Gastroesophageal sphincter (tissue), 4 donors: ENCODE measurements at regions not wholly inside any gene's neighbourhood (a gene's known extent, or its start where the extent isn't known, plus 50 kb on each side); places are given as distances from the start of the nearest gene placed in this dataset.

Experiments
- ATAC-seq: fragments of 150-250 bp; one replicate; pipeline ENCODE4 v1.9.1; 2016; ENCODE audit warnings: mild to moderate bottlenecking, moderate library complexity
- H3K27ac ChIP-seq, 4 donors: fragments of 200-600 bp; sonication (generic) in 3 of 4; 1 replicate in 3 of 4; 2 replicates in 1 of 4; pipeline ENCODE4 v1.5.1; 2016 to 2019
- H3K27me3 ChIP-seq: fragments of 200-600 bp; sonication (generic); one replicate; pipeline ENCODE4 v1.5.1; 2019
- H3K36me3 ChIP-seq, 2 donors: fragments of 200-600 bp; sonication (generic); one replicate each; pipeline ENCODE4 v1.5.1; 2019; ENCODE audit warnings: control low read depth in 1 of 2
- H3K4me1 ChIP-seq, 3 donors: fragments of 200-600 bp; sonication (generic); 1 replicate in 2 of 3; 2 replicates in 1 of 3; pipeline ENCODE4 v1.5.1; 2016 to 2019; ENCODE audit warnings: control low read depth in 2 of 3
- H3K4me3 ChIP-seq, 2 donors: fragments of 200-600 bp; sonication (generic); one replicate each; pipeline ENCODE4 v1.5.1; 2019; ENCODE audit warnings: mild to moderate bottlenecking in 1 of 2, moderate library complexity in 1 of 2
- H3K9me3 ChIP-seq, 3 donors: fragments of 200-600 bp; sonication (generic); one replicate each; pipeline ENCODE4 v1.5.1; 2017 to 2019; ENCODE audit warnings: control low read depth in 2 of 3
- EP300 ChIP-seq: sonication (generic); formaldehyde crosslinking; IDR thresholded peaks from one replicate; pipeline ENCODE4 v1.6.1; 2017; ENCODE audit warnings: antibody characterized with exemption, mild to moderate bottlenecking
- POLR2A ChIP-seq, 2 donors: fragments of 450-650 bp; IDR thresholded peaks; one replicate each; pipeline ENCODE4 v1.6.1; 2017; ENCODE audit warnings: antibody characterized with exemption in 2 of 2, mild to moderate bottlenecking in 2 of 2, moderate library complexity in 1 of 2
- POLR2AphosphoS5 ChIP-seq: sonication (generic); formaldehyde crosslinking; IDR thresholded peaks from one replicate; pipeline ENCODE4 v1.6.1; 2017; ENCODE audit warnings: antibody characterized with exemption
- whole genome bisulfite sequencing, 2 donors: methylation state at CpG; one replicate each; pipeline ENCODE4 v1.1.5; 2018; ENCODE audit warnings: low coverage in 1 of 2; 5-methylcytosine and 5-hydroxymethylcytosine counted together
- TF ChIP-seq, protein P1 (sequence below), 4 experiments: fragments of 200-600 bp in 2 of 4; fragments of 450-650 bp in 2 of 4; sonication (generic) in 1 of 4; IDR thresholded peaks; one replicate each; pipeline ENCODE4 v1.5.1; 2017 to 2019; ENCODE audit warnings: antibody characterized with exemption in 4 of 4, mild to moderate bottlenecking in 2 of 4, moderate library complexity in 2 of 4

DNA sequence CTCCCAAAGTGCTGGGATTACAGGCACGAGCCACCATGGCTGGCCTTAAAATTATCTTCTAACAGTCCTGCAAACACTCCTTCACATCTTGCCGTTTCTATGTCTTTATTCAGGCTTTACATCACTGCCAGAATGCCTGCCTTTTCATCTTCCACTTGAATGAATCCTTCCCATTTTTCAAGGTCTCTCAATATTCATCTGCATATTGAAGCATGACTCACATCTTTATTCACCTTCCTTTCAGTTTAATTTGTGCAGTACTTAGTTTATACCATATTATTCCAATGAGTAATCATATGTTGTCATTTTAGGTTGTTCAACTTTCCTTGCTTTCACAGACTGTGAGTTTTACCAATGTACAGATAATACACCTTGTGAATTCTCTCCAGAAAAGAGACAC, 510.1 kb upstream of the PIK3C3 start:
- H3K4me3 ChIP-seq = no peak overlapping the region
- H3K36me3 ChIP-seq = no peaks in the 10 kb centered on the region
- no peaks in the 10 kb centered on the region for H3K27me3 ChIP-seq
- H3K9me3 ChIP-seq = peaks cover 0 to under 1% (median 0%) of the 10 kb centered on the region in 3 donors
- TF ChIP-seq POLR2AphosphoS5 (no peak), POLR2A (IDR thresholded peaks at IDR 0.05) (no peak), EP300 (no peak)
- TF ChIP-seq, protein P1, sequence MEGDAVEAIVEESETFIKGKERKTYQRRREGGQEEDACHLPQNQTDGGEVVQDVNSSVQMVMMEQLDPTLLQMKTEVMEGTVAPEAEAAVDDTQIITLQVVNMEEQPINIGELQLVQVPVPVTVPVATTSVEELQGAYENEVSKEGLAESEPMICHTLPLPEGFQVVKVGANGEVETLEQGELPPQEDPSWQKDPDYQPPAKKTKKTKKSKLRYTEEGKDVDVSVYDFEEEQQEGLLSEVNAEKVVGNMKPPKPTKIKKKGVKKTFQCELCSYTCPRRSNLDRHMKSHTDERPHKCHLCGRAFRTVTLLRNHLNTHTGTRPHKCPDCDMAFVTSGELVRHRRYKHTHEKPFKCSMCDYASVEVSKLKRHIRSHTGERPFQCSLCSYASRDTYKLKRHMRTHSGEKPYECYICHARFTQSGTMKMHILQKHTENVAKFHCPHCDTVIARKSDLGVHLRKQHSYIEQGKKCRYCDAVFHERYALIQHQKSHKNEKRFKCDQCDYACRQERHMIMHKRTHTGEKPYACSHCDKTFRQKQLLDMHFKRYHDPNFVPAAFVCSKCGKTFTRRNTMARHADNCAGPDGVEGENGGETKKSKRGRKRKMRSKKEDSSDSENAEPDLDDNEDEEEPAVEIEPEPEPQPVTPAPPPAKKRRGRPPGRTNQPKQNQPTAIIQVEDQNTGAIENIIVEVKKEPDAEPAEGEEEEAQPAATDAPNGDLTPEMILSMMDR (IDR thresholded peaks at IDR 0.05) = no peak
- H3K4me1 ChIP-seq = no peaks in the 10 kb centered on the region
- 60 to 67% methylated on average over 1 to 2 of the region's 2 CpGs for WGBS, 2 donors
- no peak for ATAC-seq
- no peak overlapping the region for H3K27ac ChIP-seq

DNA sequence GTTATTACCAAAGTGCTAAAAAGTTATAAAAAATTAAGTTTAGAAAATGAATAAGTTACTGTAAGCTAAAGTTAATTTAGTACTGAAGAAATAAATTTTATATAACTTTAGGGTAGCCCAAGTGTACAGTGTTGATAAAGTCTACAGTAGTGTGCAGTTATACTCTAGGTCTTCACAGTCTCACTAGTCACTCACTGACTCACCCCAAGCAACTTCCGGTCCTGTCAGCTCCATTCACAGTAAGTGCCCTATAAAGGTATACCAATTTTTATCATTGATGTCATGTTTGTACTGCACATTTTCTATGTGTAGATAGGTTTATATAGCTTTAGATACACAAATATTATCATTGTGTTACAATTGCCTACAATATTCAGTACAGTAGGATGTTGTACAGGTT, 518.3 kb upstream of the PIK3C3 start:
- ATAC-seq = no peak
- 94 to 100% methylated on average over 1 of the region's 1 CpG for WGBS, 2 donors
- Histone ChIP-seq H3K9me3 (peaks cover 0 to 8% (median 0%) of the 10 kb centered on the region in 3 donors), H3K4me3 (no peak overlapping the region), H3K36me3 (no peaks in the 10 kb centered on the region), H3K4me1 (no peaks in the 10 kb centered on the region), H3K27me3 (no peaks in the 10 kb centered on the region), H3K27ac (no peak overlapping the region)
- TF ChIP-seq POLR2AphosphoS5 = no peak
- no peak for TF ChIP-seq POLR2A (IDR thresholded peaks at IDR 0.05)
- TF ChIP-seq EP300 = no peak
- TF ChIP-seq, protein P1 (IDR thresholded peaks at IDR 0.05) = no peak

DNA sequence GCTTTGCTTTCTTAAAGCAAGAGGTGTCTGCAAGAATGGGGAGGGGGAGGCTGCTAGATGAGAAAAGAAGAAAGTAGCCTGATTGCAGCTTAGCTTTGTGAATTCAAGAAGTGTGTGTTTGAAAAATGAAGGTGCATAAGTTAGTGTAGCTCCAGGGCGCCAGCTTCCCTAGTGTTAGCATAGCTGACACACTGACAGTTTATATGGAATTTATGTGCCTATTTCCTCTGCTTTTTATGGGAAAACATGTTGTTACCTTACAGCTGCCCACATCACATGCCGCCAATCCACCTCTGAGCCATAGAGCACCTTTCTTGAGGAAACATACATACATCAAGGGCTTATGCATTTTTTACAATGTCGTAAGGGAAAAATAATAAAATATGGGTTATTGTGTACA, 536.4 kb upstream of the PIK3C3 start:
- Histone ChIP-seq H3K36me3 (no peaks in the 10 kb centered on the region), H3K4me3 (no peak overlapping the region), H3K4me1 (no peaks in the 10 kb centered on the region), H3K27ac (no peak overlapping the region), H3K27me3 (no peaks in the 10 kb centered on the region), H3K9me3 (no peaks in the 10 kb centered on the region)
- TF ChIP-seq POLR2AphosphoS5 (no peak), POLR2A (IDR thresholded peaks at IDR 0.05) (no peak), EP300 (no peak)
- TF ChIP-seq, protein P1 (IDR thresholded peaks at IDR 0.05) = no peak
- WGBS, 2 donors = 83 to 86% methylated on average over 3 of the region's 3 CpGs
- ATAC-seq = no peak

DNA sequence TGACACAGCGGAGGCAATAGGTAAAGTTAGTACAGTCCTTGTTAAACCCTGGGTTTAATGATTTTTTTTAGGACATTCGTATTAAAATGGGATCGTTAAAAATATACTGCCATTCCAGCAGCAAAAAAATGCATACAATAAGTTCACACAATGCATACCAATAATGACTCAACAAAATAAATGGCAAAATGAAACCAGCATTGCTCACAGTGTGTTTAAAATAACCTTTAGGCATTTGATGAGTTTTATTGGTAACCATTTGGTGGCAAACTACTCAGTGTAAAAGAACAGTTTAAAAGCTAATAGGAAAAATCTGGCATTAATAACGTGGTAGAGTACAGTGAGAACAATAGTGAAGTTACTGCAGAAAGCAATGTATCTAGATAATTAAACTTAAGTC, 539.0 kb upstream of the PIK3C3 start:
- Histone ChIP-seq H3K27me3 (no peaks in the 10 kb centered on the region), H3K36me3 (no peaks in the 10 kb centered on the region), H3K4me3 (no peak overlapping the region), H3K4me1 (no peaks in the 10 kb centered on the region), H3K9me3 (no peaks in the 10 kb centered on the region), H3K27ac (no peak overlapping the region)
- TF ChIP-seq, protein P1 (IDR thresholded peaks at IDR 0.05) = no peak
- no peak for TF ChIP-seq POLR2AphosphoS5
- no peak for TF ChIP-seq POLR2A (IDR thresholded peaks at IDR 0.05)
- no peak for TF ChIP-seq EP300
- 71 to 80% methylated on average over 4 of the region's 4 CpGs for WGBS, 2 donors
- ATAC-seq = no peak

DNA sequence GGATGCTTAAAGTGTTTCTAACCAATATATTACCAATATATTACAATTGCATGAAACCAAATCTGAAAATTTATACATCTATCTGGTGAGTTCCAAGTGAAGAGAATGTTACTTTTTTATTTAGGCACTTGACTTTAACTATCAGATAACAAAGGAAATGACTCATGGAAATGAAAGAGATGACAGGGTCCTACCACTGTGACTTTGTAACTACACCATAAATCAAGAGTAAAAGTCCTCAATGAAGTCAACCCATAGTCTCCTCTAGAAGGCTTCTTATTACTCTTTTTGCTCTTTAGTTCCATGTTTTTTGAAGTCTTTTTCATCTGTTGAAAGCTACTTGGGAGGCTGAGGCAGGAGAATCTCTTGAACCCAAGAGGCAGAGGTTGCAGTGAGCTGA, 545.0 kb upstream of the PIK3C3 start:
- Histone ChIP-seq H3K27ac (no peak overlapping the region), H3K36me3 (no peaks in the 10 kb centered on the region), H3K9me3 (no peaks in the 10 kb centered on the region), H3K27me3 (no peaks in the 10 kb centered on the region), H3K4me3 (no peak overlapping the region), H3K4me1 (no peaks in the 10 kb centered on the region)
- TF ChIP-seq POLR2A (IDR thresholded peaks at IDR 0.05) (no peak), POLR2AphosphoS5 (no peak), EP300 (no peak)
- TF ChIP-seq, protein P1 (IDR thresholded peaks at IDR 0.05) = no peak
- ATAC-seq = no peak
